DMS114 treated with DMSO at 0.1 percent for 48 hours (cell line): ENCODE measurements at regions not wholly inside any gene's neighbourhood (a gene's known extent, or its start where the extent isn't known, plus 50 kb on each side); places are given as distances from the start of the nearest gene placed in this dataset.

Source experiments
- DNase-seq: peaks from one replicate; lab custom pipeline; 2025; ENCODE audit not compliant: unreplicated experiment; lab: John Stamatoyannopoulos, UW

DNA sequence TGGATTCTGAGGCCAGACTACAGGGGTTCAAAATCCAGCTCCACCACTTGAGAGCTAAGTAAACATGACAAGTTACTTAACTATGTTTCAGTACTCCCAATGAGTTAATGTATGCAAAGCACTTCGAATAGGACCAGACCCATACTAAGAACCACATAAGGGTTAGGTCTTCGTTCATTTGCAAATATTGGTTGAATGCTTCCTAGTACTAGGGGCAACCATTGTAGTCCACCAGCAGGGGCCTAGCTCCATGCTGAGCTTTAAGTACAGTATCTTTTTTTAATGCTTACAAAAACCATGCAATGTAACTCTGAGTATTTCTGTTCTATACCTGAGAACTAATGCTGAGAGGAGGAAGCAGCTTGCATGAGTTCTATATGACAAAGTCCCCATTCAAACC is 80.4 kb upstream of the PDE1C start:
- DNase-seq: no peak

DNA sequence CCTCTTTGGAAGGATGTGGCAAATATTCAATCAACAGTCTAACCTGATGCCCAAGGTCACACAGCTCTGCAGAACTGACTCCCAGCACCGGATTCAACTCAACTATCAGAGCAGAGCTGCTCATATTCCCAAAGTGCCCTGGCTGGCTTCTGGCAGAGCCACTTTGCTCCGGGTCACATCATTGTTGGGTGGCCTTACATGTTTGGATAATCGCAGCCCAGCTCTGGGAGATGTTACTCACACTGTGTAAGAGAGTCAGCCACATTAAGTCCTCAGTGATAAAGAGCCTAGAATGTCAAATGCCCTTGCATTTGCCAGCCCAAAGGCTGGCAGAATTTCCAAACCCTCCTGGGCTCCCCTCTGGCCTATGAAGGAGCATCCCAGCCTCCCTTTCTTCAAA is 79.8 kb upstream of the PDE1C start:
- DNase-seq: no peak

DNA sequence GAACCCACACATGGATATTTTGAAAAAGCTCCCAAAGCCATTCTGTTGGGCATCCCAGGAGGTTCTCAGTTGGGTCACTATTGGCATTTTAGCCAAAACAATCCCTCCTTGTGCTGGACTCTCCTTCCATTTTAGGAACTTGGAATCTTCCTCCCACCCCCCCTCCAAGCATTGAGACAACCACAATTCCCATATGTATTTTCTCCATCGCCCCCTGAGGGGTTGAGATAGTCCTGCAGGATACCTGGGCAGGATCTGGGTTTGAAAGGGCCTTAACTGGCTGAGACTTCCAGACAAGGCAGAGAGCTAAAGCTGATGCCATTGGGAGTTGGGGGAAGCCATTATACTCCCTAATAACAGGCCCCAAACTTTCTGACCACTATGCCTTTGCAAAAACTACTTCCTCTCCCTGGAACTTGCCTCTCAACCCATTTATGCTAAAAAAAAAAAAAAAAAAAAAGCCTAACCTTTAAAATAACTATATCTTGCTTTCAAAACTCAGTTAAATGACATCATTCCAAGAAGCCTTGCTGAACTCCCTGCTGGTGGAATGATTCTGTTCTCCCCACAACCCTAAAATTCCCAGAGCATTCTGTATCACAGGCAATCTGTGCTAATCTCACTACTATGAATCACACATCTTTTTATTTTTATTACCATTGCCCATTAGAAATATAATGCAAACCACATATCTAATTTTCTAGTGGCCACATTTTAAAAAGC is 77.5 kb upstream of the PDE1C start:
- DNase-seq: no peak

DNA sequence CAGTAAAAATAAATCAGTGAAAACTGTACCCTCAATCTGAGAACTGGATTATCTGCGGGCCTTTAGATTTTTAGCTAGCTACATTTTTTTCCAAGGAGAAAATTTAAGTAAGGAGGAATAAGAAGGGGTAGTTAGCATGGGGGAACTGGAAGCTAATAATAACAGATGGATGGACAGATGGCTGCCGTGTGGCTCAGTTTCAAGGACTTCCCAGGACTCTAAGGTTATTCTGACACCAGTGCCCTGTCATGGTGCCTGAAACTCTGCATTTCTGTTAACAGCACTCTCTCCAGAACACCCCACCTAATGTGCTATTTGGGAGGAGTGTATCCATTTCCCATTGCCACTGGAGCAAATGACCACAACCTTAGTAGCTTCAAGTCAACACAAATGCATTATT is 75.7 kb upstream of the PDE1C start:
- DNase-seq: no peak

DNA sequence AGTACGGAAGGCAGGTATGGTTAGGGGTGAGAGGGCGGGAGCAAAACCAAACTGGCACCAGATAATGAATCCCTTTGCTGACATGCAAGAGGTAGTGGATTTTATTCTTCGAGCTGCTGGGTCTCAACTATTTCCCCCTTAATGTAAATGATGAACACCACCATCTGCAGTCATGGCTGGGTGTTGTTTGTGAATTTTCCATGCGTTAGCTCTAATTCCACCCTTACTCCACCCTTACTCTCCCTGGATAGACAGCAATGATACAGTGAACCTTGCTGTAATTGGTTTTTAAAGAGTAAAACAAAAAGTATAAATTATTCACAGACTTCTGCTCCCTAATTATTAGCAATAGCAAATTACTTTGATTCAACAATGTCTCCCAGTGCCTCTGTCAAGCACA is 74.5 kb upstream of the PDE1C start:
- DNase-seq: no peak

DNA sequence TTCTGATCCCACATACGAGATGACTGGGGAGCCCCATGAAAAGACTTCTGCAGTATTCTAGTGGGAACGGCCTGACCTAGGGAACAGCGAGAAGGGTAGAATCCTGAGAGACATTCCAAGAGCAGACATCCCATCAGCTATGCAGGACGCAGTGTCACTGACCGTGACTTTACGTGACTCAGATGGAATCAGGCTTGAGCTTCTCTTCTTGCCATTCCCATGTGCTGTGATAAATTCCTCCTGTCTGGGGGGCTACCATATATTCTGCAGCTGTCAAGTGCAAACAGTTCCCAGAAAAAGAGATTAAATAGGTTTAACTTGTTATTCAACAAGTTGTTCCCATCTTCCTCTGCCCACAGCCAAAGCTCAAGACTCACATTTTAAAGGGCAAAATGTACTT is 73.1 kb upstream of the PDE1C start:
- DNase-seq: no peak

DNA sequence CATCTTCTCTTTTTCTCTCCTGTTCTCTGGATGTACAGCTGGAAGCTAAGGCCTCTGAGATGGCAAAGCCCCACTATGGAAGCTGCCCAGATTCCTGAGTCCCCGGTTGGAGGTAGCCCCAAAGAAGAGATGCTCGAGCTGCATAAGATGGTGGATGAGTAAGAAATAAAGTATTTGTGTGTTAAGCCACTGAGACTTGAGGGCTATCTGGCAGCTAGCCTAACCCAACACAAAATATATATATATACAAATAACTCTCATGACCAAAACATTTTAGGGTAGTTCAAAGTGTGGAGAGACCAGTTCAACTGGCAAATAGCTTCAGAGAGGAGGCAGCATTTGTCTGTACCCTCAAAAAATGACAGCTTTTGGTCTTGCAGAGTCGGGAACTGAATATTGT is 72.4 kb upstream of the PDE1C start:
- no peak for DNase-seq

DNA sequence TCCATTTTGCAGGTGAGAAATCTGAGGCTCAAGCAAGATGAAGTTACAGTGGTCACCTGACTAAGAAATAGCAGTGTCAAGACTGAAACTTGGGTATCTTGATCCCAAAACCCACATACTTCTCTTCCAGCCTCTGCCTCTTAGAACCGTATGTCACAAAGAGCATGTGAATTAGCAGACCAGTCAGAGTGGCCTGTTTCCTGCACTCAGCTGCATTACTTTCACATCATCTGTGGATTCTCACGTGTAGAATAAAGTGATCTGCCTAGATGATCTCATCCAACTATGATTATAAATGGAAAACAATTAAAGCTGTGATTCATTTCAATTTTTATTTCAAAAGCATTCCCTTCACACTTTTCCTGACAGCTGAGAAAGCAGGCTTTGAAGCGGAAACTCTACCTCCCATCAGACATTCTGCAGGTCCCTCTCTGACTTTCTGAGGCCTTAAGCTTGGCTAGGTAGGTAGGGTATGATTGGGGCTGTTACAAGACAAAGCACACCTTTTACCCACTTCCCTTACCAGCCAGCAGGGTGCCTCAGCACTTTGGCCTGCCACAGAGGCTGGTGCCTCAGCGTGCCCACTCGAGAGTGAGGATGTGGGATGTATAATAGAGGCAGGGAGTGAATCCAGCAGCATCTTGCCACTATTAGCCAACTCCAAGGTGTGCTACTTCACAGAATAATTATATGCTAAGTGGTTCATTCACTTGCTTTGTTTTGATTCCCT is 70.2 kb upstream of the PDE1C start:
- DNase-seq: no peak

DNA sequence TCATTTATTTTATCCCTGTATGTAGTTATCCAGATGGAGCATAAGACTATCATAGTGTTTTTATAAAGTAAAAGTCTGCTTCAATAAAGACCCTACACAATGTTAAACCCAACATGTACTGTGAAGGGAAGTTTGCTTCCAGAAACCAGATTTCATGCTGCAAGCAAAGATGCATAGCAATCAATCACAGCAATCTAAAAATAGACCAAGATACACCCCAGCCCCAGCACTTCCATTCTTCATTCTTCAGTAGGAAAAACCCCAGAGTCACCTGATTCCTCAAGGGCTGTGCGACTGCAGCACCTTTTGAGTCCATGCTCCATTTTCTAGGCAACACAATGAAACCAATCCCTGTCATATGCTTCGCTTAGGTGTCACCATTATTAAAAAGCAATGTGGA is 66.9 kb upstream of the PDE1C start:
- no peak for DNase-seq

DNA sequence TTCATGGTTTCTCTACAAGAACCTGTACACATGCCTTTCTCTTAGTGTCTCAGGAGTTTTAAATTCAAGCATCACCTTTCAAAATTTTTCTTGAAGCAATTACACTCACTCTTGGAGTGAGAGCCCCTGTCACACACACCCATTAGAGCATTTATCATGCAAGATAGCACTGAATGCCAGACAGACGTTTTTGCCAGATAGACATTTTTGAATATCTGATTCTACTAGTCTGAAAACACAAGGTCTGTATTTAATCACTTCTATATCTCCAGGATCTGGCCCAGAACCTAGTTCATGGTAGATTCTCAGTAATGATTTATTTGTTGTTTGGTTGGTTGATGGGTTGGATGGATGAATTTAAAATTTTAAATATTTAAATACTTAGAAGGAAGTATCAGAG is 60.9 kb upstream of the PDE1C start:
- no peak for DNase-seq

DNA sequence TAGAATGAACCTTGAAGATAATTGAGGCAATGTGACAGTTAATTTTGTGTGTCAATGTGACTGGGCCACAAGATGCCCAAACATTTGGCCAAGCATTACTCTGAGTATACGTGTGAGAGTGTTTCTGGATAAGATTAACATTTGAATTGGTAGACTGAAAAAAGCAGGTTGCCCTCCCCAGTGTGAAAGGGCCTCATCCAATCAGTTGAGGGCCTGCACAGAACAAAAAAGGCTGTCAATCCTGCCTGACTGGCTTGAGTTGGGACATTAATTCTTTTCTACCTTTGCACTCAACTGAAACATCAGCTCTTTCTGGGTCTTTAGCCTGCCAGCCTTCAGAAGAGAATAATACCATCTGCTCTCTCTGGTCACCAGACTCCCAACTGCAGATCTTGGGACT is 56.6 kb upstream of the PDE1C start:
- no peak for DNase-seq
